NCI-H446 treated with DMSO at 0.1 percent for 48 hours (cell line): ENCODE measurements at regions not wholly inside any gene's neighbourhood (a gene's known extent, or its start where the extent isn't known, plus 50 kb on each side); places are given as distances from the start of the nearest gene placed in this dataset.

Experiments
- DNase-seq: peaks from one replicate; lab custom pipeline; 2025; lab: John Stamatoyannopoulos, UW

- DNase-seq = no peak
These were observed 339.5 kb downstream of the DHX15 start for GRCh38 chr4:24244663-24245490.

DNA sequence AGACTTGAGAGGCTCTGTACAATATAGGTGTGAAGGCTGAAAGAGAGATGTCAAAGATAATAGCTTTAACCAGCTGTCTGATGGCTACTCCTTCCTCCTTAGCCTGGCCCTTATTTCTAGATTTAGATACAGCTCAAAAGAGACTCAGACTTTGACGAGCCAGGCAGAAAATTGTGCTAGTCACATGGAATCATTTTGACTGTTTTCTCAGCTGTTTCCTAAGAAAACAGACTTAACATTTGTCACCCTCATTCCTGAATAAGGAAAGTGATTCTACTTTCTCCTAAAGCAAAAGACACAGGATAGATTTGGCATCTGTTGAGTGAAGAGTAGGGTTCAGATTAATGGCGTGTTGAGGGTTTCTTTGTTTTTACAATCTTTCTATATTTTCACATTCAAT is 340.7 kb downstream of the DHX15 start:
- DNase-seq = no peak

- no peak for DNase-seq
These were observed 342.8 kb downstream of the DHX15 start for GRCh38 chr4:24241511-24241910.

- DNase-seq = no peak
These were observed 343.7 kb downstream of the DHX15 start for GRCh38 chr4:24240655-24241054.

- no peak for DNase-seq
These were observed 346.6 kb downstream of the DHX15 start for GRCh38 chr4:24237709-24238108.

- no peak for DNase-seq
These were observed 346.7 kb upstream of the PPARGC1A start for GRCh38 chr4:24236532-24236931.

GRCh38 chr4:24236120-24236519 is 346.3 kb upstream of the PPARGC1A start:
- no peak for DNase-seq

- DNase-seq = no peak
These were observed 345.8 kb upstream of the PPARGC1A start for GRCh38 chr4:24235618-24236017.

GRCh38 chr4:24234288-24234848 is 344.5 kb upstream of the PPARGC1A start:
- no peak for DNase-seq

- DNase-seq = no peak
These were observed 341.1 kb upstream of the PPARGC1A start for GRCh38 chr4:24230955-24231354.

GRCh38 chr4:24229978-24230377 is 340.1 kb upstream of the PPARGC1A start:
- DNase-seq = no peak

DNA sequence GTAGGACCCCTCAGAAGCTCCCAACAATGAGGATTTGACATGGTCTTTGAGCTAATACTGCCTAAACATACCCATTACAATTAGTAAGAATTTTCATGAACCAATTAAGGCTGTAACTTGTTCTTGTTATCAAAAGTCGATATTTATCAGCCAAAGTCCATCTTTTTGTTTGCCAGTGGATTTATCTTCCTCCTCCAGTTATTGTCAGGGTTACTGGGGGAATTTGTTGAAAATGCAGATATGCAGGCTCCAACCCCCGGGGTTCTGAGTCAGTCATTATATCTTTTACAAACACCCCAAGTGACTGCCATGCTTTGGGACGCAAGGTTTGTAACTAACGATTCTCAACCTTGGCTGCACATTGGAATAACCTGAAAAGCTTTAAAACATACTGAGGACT is 338.8 kb upstream of the PPARGC1A start:
- no peak for DNase-seq

- no peak for DNase-seq
These were observed 336.8 kb upstream of the PPARGC1A start for GRCh38 chr4:24226667-24227066.

DNA sequence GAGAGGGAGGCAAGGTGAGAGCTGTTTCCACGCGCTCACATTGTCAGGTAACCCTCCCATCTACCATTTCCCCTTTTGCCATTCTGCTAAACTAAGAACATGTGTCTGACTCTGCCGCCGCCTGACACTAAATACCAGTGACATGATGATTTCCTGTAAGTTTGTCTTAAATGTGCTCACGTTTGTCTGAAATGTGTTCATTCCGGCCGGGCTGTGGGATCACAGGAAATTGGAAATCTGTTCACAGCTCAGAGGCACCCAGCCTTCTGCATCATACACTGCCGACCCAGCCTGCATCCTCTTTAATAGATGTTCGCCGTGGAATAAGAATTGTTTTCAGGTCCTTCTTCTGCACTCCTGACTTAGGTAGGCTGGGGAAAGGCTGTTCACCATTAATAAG is 336.2 kb upstream of the PPARGC1A start:
- no peak for DNase-seq

GRCh38 chr4:24224446-24224845 is 334.6 kb upstream of the PPARGC1A start:
- no peak for DNase-seq

GRCh38 chr4:24219209-24219608 is 329.4 kb upstream of the PPARGC1A start:
- no peak for DNase-seq

- no peak for DNase-seq
These were observed 328.7 kb upstream of the PPARGC1A start for GRCh38 chr4:24218566-24218965.

GRCh38 chr4:24214796-24215195 is 324.9 kb upstream of the PPARGC1A start:
- no peak for DNase-seq

- DNase-seq = no peak
These were observed 324.1 kb upstream of the PPARGC1A start for GRCh38 chr4:24213961-24214360.

DNA sequence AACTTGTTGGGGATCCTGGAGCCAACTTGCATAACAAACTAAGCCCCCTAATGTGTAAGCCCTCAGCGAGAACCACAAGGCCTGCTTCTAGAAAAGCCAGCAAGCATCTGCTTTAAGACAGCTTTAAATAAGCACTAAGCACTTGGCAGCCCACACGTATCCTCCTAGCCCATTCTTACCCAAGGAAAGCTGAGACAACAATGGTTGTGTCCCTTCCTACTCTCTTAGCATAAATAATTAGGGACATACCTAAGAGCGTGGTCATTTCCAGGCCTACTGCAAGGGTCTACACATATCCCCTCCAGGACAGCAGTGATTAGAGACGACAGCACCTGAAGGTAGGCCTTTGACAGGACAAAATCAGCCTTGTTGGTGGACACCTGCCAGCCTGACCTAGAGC is 322.8 kb upstream of the PPARGC1A start:
- no peak for DNase-seq

GRCh38 chr4:24211856-24212255 is 322.0 kb upstream of the PPARGC1A start:
- DNase-seq = no peak

DNA sequence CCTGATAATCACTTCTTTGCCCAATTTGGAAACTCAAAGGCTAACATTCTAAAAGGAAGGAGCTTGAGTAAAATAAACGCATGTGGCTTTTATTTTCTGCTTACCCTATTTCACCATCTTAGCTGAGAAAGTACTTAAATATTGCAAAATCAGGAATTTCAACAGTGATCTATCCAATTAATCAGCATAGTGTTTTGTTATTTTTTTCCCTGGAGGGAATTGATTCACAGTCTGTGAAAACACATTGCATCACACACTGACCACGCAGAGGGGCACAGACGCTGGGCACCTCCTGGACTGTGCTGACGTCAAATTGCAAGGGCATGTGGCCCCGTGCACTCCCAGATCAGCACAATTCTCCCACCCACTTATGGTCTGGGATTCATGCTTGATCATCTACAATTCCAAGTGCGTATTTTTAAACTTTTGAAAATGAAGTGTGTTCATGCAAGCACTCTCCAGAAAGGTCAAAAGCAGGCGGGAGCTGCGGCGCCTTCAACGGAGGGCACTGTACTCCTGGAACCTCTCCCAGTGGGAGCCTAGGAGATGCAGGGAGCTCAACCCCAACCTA is 320.6 kb upstream of the PPARGC1A start:
- DNase-seq = no peak

- DNase-seq = no peak
These were observed 320.1 kb upstream of the PPARGC1A start for GRCh38 chr4:24209906-24210305.

GRCh38 chr4:24209131-24209530 is 319.3 kb upstream of the PPARGC1A start:
- no peak for DNase-seq
